Amniotic epithelial cell (primary cell): ENCODE measurements at regions not wholly inside any gene's neighbourhood (a gene's known extent, or its start where the extent isn't known, plus 50 kb on each side); places are given as distances from the start of the nearest gene placed in this dataset.
"Not testable (repeated sequence)": the region's sequence is repeated elsewhere in the genome, so short reads cannot be mapped to it uniquely, and the experiment has no call there.

ENCODE experiments used
- DNase-seq: peaks from one replicate; pipeline ENCODE4 v3.0.0-alpha.2; 2010; ENCODE audit warnings: low read depth

- DNase-seq, result no peak
Observed at GRCh38 chr9:22217254-22217653, 208.1 kb upstream of the CDKN2B start.

- DNase-seq, result not testable (repeated sequence)
Observed at GRCh38 chr9:22225856-22226255, 216.8 kb upstream of the CDKN2B start.

GRCh38 chr9:22227986-22228385 lies 218.6 kb upstream of the DMRTA1 start:
- DNase-seq, result no peak

- peak; percentile 36 for DNase-seq
Observed at GRCh38 chr9:22228542-22228941, 218.1 kb upstream of the DMRTA1 start.

GRCh38 chr9:22229069-22229468 lies 217.6 kb upstream of the DMRTA1 start:
- DNase-seq, result no peak

GRCh38 chr9:22231309-22231708 lies 215.3 kb upstream of the DMRTA1 start:
- DNase-seq, result not testable (repeated sequence)

- DNase-seq, result no peak
Observed at GRCh38 chr9:22232971-22233370, 213.7 kb upstream of the DMRTA1 start.

GRCh38 chr9:22237497-22238363 lies 208.9 kb upstream of the DMRTA1 start:
- DNase-seq, result peak; percentile 95

- peak; percentile 73 for DNase-seq
Observed at GRCh38 chr9:22238809-22239684, 207.6 kb upstream of the DMRTA1 start.

- DNase-seq, result peak; percentile 6
Observed at GRCh38 chr9:22240619-22241018, 206.0 kb upstream of the DMRTA1 start.

- DNase-seq, result no peak
Observed at GRCh38 chr9:22241024-22241423, 205.6 kb upstream of the DMRTA1 start.

GRCh38 chr9:22241611-22242010 lies 205.0 kb upstream of the DMRTA1 start:
- no peak for DNase-seq

GRCh38 chr9:22244139-22245011 lies 202.2 kb upstream of the DMRTA1 start:
- DNase-seq, result peak; percentile 65

GRCh38 chr9:22255337-22255736 lies 191.3 kb upstream of the DMRTA1 start:
- no peak for DNase-seq

GRCh38 chr9:22256381-22256780 lies 190.2 kb upstream of the DMRTA1 start:
- DNase-seq, result no peak

- no peak for DNase-seq
Observed at GRCh38 chr9:22257026-22257816, 189.4 kb upstream of the DMRTA1 start.

- no peak for DNase-seq
Observed at GRCh38 chr9:22265038-22265437, 181.6 kb upstream of the DMRTA1 start.

GRCh38 chr9:22265534-22265933 lies 181.1 kb upstream of the DMRTA1 start:
- no peak for DNase-seq

- DNase-seq, result no peak
Observed at GRCh38 chr9:22274477-22274876, 172.1 kb upstream of the DMRTA1 start.

- peak; percentile 32 for DNase-seq
Observed at GRCh38 chr9:22278426-22278825, 168.2 kb upstream of the DMRTA1 start.

GRCh38 chr9:22279636-22280035 lies 167.0 kb upstream of the DMRTA1 start:
- DNase-seq, result no peak
